Muscle layer of colon (tissue), 2 donors: ENCODE measurements at regions not wholly inside any gene's neighbourhood (a gene's known extent, or its start where the extent isn't known, plus 50 kb on each side); places are given as distances from the start of the nearest gene placed in this dataset.
"Not testable (repeated sequence)": the region's sequence is repeated elsewhere in the genome, so short reads cannot be mapped to it uniquely, and the experiment has no call there.

ENCODE experiments used
- H3K27ac ChIP-seq: one replicate; pipeline ENCODE4 v1.7.0; 2013; ENCODE audit warnings: low read depth, mild to moderate bottlenecking, low read length, moderate library complexity
- H3K27me3 ChIP-seq, 2 donors: one replicate each; pipeline ENCODE4 v1.7.0; 2013; ENCODE audit warnings: low read length in 2 of 2, mild to moderate bottlenecking in 2 of 2; ENCODE audit not compliant: insufficient read depth in 2 of 2, control insufficient read depth in 1 of 2
- H3K36me3 ChIP-seq: one replicate; pipeline ENCODE4 v1.7.0; 2013; ENCODE audit warnings: mild to moderate bottlenecking, low read length; ENCODE audit not compliant: insufficient read depth
- H3K4me1 ChIP-seq: one replicate; pipeline ENCODE4 v1.7.0; 2013; ENCODE audit warnings: mild to moderate bottlenecking, low read length; ENCODE audit not compliant: insufficient read depth
- H3K4me3 ChIP-seq, 2 donors: one replicate each; pipeline ENCODE4 v1.7.0; 2013; ENCODE audit warnings: low read length in 2 of 2, low read depth in 1 of 2, mild to moderate bottlenecking in 1 of 2, moderate library complexity in 1 of 2
- H3K9ac ChIP-seq: one replicate; pipeline ENCODE4 v1.7.0; 2013; ENCODE audit warnings: low read length
- H3K9me3 ChIP-seq: one replicate; pipeline ENCODE4 v1.7.0; 2013; ENCODE audit warnings: mild to moderate bottlenecking, low read length
- donor health status: abdominal sarcoma.
- donor health status: Adenocarcinoma of cecum.

- Histone ChIP-seq H3K27me3 (no peaks in the 10 kb centered on the region), H3K36me3 (no peaks in the 10 kb centered on the region), H3K27ac (no peak overlapping the region), H3K9ac (no peak overlapping the region), H3K9me3 (no peaks in the 10 kb centered on the region), H3K4me1 (no peaks in the 10 kb centered on the region), H3K4me3 (no peak overlapping the region)
Measured at GRCh38 chr6:94698773-94699172, 878.6 kb upstream of the MANEA start.

- H3K27ac ChIP-seq, H3K9me3 ChIP-seq, H3K27me3 ChIP-seq, H3K9ac ChIP-seq, H3K4me1 ChIP-seq, H3K4me3 ChIP-seq, H3K36me3 ChIP-seq: not testable (repeated sequence)
Measured at GRCh38 chr6:94687255-94687654, 890.1 kb upstream of the MANEA start.

GRCh38 chr6:94683409-94683808 lies 893.9 kb upstream of the MANEA start:
- no peaks in the 10 kb centered on the region for H3K4me1 ChIP-seq

GRCh38 chr6:94680669-94681212 lies 896.6 kb upstream of the MANEA start:
- Histone ChIP-seq H3K4me1 (no peaks in the 10 kb centered on the region), H3K9ac (no peak overlapping the region), H3K27me3 (no peaks in the 10 kb centered on the region), H3K36me3 (no peaks in the 10 kb centered on the region), H3K4me3 (no peak overlapping the region), H3K27ac (no peak overlapping the region), H3K9me3 (no peaks in the 10 kb centered on the region)

More at GRCh38 chr6:94683409-94683808, 893.9 kb upstream of the MANEA start:
- no peaks in the 10 kb centered on the region for H3K36me3 ChIP-seq
- no peak overlapping the region for H3K4me3 ChIP-seq
- no peak overlapping the region for H3K9ac ChIP-seq
- no peak overlapping the region for H3K27ac ChIP-seq
- H3K9me3 ChIP-seq: no peaks in the 10 kb centered on the region
- H3K27me3 ChIP-seq: no peaks in the 10 kb centered on the region

- Histone ChIP-seq H3K27me3 (no peaks in the 10 kb centered on the region), H3K9me3 (no peaks in the 10 kb centered on the region), H3K27ac (no peak overlapping the region), H3K4me3 (no peak overlapping the region), H3K36me3 (no peaks in the 10 kb centered on the region), H3K4me1 (no peaks in the 10 kb centered on the region), H3K9ac (no peak overlapping the region)
Measured at GRCh38 chr6:94673251-94673650, 904.1 kb upstream of the MANEA start.

GRCh38 chr6:94670017-94670416 lies 907.3 kb upstream of the MANEA start:
- no peak overlapping the region for H3K9ac ChIP-seq
- no peaks in the 10 kb centered on the region for H3K9me3 ChIP-seq
- no peaks in the 10 kb centered on the region for H3K27me3 ChIP-seq
- H3K4me1 ChIP-seq: no peaks in the 10 kb centered on the region
- no peaks in the 10 kb centered on the region for H3K36me3 ChIP-seq
- H3K27ac ChIP-seq: no peak overlapping the region
- no peak overlapping the region for H3K4me3 ChIP-seq

GRCh38 chr6:94668876-94669275 lies 908.5 kb upstream of the MANEA start:
- H3K27ac ChIP-seq: no peak overlapping the region
- no peaks in the 10 kb centered on the region for H3K36me3 ChIP-seq
- H3K27me3 ChIP-seq: no peaks in the 10 kb centered on the region
- H3K9ac ChIP-seq: no peak overlapping the region
- no peak overlapping the region for H3K4me3 ChIP-seq
- H3K9me3 ChIP-seq: no peaks in the 10 kb centered on the region
- no peaks in the 10 kb centered on the region for H3K4me1 ChIP-seq

GRCh38 chr6:94658929-94659328 lies 918.4 kb upstream of the MANEA start:
- no peaks in the 10 kb centered on the region for H3K4me1 ChIP-seq

GRCh38 chr6:94651239-94651638 lies 926.1 kb upstream of the MANEA start:
- H3K4me1 ChIP-seq: no peaks in the 10 kb centered on the region
- no peaks in the 10 kb centered on the region for H3K27me3 ChIP-seq
- no peaks in the 10 kb centered on the region for H3K36me3 ChIP-seq
- no peak overlapping the region for H3K4me3 ChIP-seq
- no peaks in the 10 kb centered on the region for H3K9me3 ChIP-seq
- H3K9ac ChIP-seq: no peak overlapping the region
- H3K27ac ChIP-seq: no peak overlapping the region

More at GRCh38 chr6:94658929-94659328, 918.4 kb upstream of the MANEA start:
- no peak overlapping the region for H3K4me3 ChIP-seq
- no peaks in the 10 kb centered on the region for H3K27me3 ChIP-seq
- H3K9ac ChIP-seq: no peak overlapping the region
- no peak overlapping the region for H3K27ac ChIP-seq
- H3K36me3 ChIP-seq: no peaks in the 10 kb centered on the region
- H3K9me3 ChIP-seq: no peaks in the 10 kb centered on the region

GRCh38 chr6:94645191-94645590 lies 932.1 kb upstream of the MANEA start:
- H3K27ac ChIP-seq: no peak overlapping the region
- H3K4me3 ChIP-seq: no peak overlapping the region
- H3K36me3 ChIP-seq: no peaks in the 10 kb centered on the region
- H3K4me1 ChIP-seq: no peaks in the 10 kb centered on the region
- H3K9me3 ChIP-seq: no peaks in the 10 kb centered on the region
- H3K27me3 ChIP-seq: no peaks in the 10 kb centered on the region
- no peak overlapping the region for H3K9ac ChIP-seq

- no peaks in the 10 kb centered on the region for H3K4me1 ChIP-seq
- H3K36me3 ChIP-seq: no peaks in the 10 kb centered on the region
- no peak overlapping the region for H3K9ac ChIP-seq
- no peaks in the 10 kb centered on the region for H3K27me3 ChIP-seq
- H3K27ac ChIP-seq: no peak overlapping the region
- no peaks in the 10 kb centered on the region for H3K9me3 ChIP-seq
- H3K4me3 ChIP-seq: no peak overlapping the region
Measured at GRCh38 chr6:94639564-94639963, 937.8 kb upstream of the MANEA start.

- H3K27me3 ChIP-seq: no peaks in the 10 kb centered on the region
- H3K27ac ChIP-seq: no peak overlapping the region
- no peaks in the 10 kb centered on the region for H3K9me3 ChIP-seq
- H3K4me1 ChIP-seq: no peaks in the 10 kb centered on the region
- H3K4me3 ChIP-seq: no peak overlapping the region
- no peaks in the 10 kb centered on the region for H3K36me3 ChIP-seq
- no peak overlapping the region for H3K9ac ChIP-seq
Measured at GRCh38 chr6:94636780-94637385, 940.5 kb upstream of the MANEA start.
